WTC11 (cell line): ENCODE measurements at regions not wholly inside any gene's neighbourhood (a gene's known extent, or its start where the extent isn't known, plus 50 kb on each side); places are given as distances from the start of the nearest gene placed in this dataset.

Source experiments
- ATAC-seq: fragments of 200-7000 bp; cut with Tn5 transposase; 2 replicates; pipeline ENCODE4 v1.10.0; 2021; ENCODE audit warnings: mild to moderate bottlenecking, moderate library complexity
- CTCF ChIA-PET: fragments of 300-600 bp; sonication (Branson Sonifier 250); formaldehyde crosslinking; loops from one replicate; lab custom pipeline; 2021; ENCODE audit warnings: antibody characterized with exemption; lab: Charles Lee
- POLR2A ChIA-PET: fragments of 350-600 bp; sonication (Branson Sonifier 250); formaldehyde crosslinking; loops from one replicate; lab custom pipeline; 2021; ENCODE audit warnings: antibody characterized with exemption; lab: Charles Lee
- DNase-seq: peaks from one replicate; pipeline ENCODE4 v3.0.0; 2021; ENCODE audit warnings: low spot score
- H3K27ac Mint-ChIP-seq: 2 replicates; pipeline ENCODE4 v1.8.0; 2021; ENCODE audit warnings: mixed read lengths
- H3K27me3 Mint-ChIP-seq: 2 replicates; pipeline ENCODE4 v1.8.0; 2021; ENCODE audit warnings: low read depth, mild to moderate bottlenecking, moderate library complexity, mixed read lengths
- H3K36me3 Mint-ChIP-seq: 2 replicates; pipeline ENCODE4 v1.8.0; 2021; ENCODE audit warnings: mixed read lengths
- H3K4me1 Mint-ChIP-seq: 2 replicates; pipeline ENCODE4 v1.8.0; 2022; ENCODE audit warnings: mixed read lengths
- H3K4me3 Mint-ChIP-seq: 2 replicates; pipeline ENCODE4 v1.8.0; 2021; ENCODE audit warnings: mild to moderate bottlenecking, moderate library complexity, mixed read lengths
- H3K9me3 Mint-ChIP-seq: 2 replicates; pipeline ENCODE4 v1.8.0; 2021; ENCODE audit warnings: mixed read lengths
- ATF1 ChIP-seq: sonication (generic); formaldehyde crosslinking; IDR thresholded peaks from 2 replicates; pipeline ENCODE4 v1.8.1; 2023; ENCODE audit warnings: mild to moderate bottlenecking, moderate library complexity, missing genetic modification reagents
- E2F4 ChIP-seq: sonication (generic); formaldehyde crosslinking; IDR thresholded peaks from 2 replicates; pipeline ENCODE4 v1.8.1; 2022; ENCODE audit warnings: low read depth, mild to moderate bottlenecking, moderate library complexity, missing genetic modification reagents, borderline replicate concordance
- E2F5 ChIP-seq: sonication (generic); formaldehyde crosslinking; IDR thresholded peaks from 2 replicates; pipeline ENCODE4 v1.8.1; 2022; ENCODE audit warnings: mild to moderate bottlenecking, moderate library complexity, missing genetic modification reagents
- EMX1 ChIP-seq: fragments of 250-450 bp; sonication (Bioruptor Pico); IDR thresholded peaks from 2 replicates; pipeline ENCODE4 v1.8.0; 2021; ENCODE audit warnings: mild to moderate bottlenecking
- ESRRA ChIP-seq: sonication (generic); formaldehyde crosslinking; IDR thresholded peaks from 2 replicates; pipeline ENCODE4 v1.8.1; 2022; ENCODE audit warnings: mild to moderate bottlenecking, missing genetic modification reagents, borderline replicate concordance
- FOXP1 ChIP-seq: sonication (generic); formaldehyde crosslinking; IDR thresholded peaks from 2 replicates; pipeline ENCODE4 v1.8.0; 2022; ENCODE audit warnings: missing genetic modification reagents, mild to moderate bottlenecking, moderate library complexity, borderline replicate concordance
- GTF2I ChIP-seq: fragments of 250-450 bp; sonication (Bioruptor Pico); conservative IDR thresholded peaks from 2 replicates; pipeline ENCODE4 v1.4.0; 2021; ENCODE audit warnings: mild to moderate bottlenecking
- HMGA2 ChIP-seq: fragments of 250-450 bp; sonication (Bioruptor Pico); IDR thresholded peaks from 2 replicates; pipeline ENCODE4 v1.4.0; 2021; ENCODE audit warnings: mild to moderate bottlenecking, moderate library complexity
- NR1H2 ChIP-seq: sonication (generic); formaldehyde crosslinking; IDR thresholded peaks from 2 replicates; pipeline ENCODE4 v1.9.0; 2021; ENCODE audit warnings: mild to moderate bottlenecking, moderate library complexity, missing genetic modification reagents
- NR2C2 ChIP-seq: sonication (generic); formaldehyde crosslinking; IDR thresholded peaks from 2 replicates; pipeline ENCODE4 v1.8.0; 2022; ENCODE audit warnings: mild to moderate bottlenecking, missing genetic modification reagents
- ZNF232 ChIP-seq: sonication (generic); formaldehyde crosslinking; IDR thresholded peaks from 2 replicates; pipeline ENCODE4 v1.8.0; 2022; ENCODE audit warnings: mild to moderate bottlenecking, missing genetic modification reagents
- ZNF263 ChIP-seq: sonication (generic); formaldehyde crosslinking; IDR thresholded peaks from 2 replicates; pipeline ENCODE4 v1.8.1; 2022; ENCODE audit warnings: low read depth, mild to moderate bottlenecking, moderate library complexity, missing genetic modification reagents
- ZNF396 ChIP-seq: fragments of 250-450 bp; sonication (Bioruptor Pico); IDR thresholded peaks from 2 replicates; pipeline ENCODE4 v1.8.0; 2021; ENCODE audit warnings: mild to moderate bottlenecking, moderate library complexity, borderline replicate concordance
- ZNF423 ChIP-seq: fragments of 250-450 bp; sonication (Bioruptor Pico); IDR thresholded peaks from 2 replicates; pipeline ENCODE4 v2.1.2; 2022; ENCODE audit warnings: mild to moderate bottlenecking, moderate library complexity
- TF ChIP-seq, protein P1 (sequence below): sonication (generic); formaldehyde crosslinking; IDR thresholded peaks from 2 replicates; pipeline ENCODE4 v1.8.0; 2022; ENCODE audit warnings: mild to moderate bottlenecking, missing genetic modification reagents
- TF ChIP-seq, protein P2 (sequence below): sonication (generic); formaldehyde crosslinking; IDR thresholded peaks from 2 replicates; pipeline ENCODE4 v1.8.0; 2022; ENCODE audit warnings: mild to moderate bottlenecking, missing genetic modification reagents
- TF ChIP-seq, protein P3 (sequence below): sonication (generic); formaldehyde crosslinking; IDR thresholded peaks from 2 replicates; pipeline ENCODE4 v1.8.1; 2023; ENCODE audit warnings: mild to moderate bottlenecking, missing genetic modification reagents, moderate library complexity
- TF ChIP-seq, protein P4 (sequence below): sonication (generic); formaldehyde crosslinking; IDR thresholded peaks from 2 replicates; pipeline ENCODE4 v1.8.0; 2023; ENCODE audit warnings: missing genetic modification reagents
- TF ChIP-seq, protein P5 (sequence below): sonication (generic); formaldehyde crosslinking; conservative IDR thresholded peaks from 2 replicates; pipeline ENCODE4 v1.8.1; 2022; ENCODE audit warnings: mild to moderate bottlenecking, missing genetic modification reagents
- TF ChIP-seq, protein P6 (sequence below): fragments of 250-450 bp; sonication (Bioruptor Pico); IDR thresholded peaks from 2 replicates; pipeline ENCODE4 v1.9.0; 2021; ENCODE audit warnings: mild to moderate bottlenecking
- TF ChIP-seq, protein P7 (sequence below): sonication (generic); formaldehyde crosslinking; IDR thresholded peaks from 2 replicates; pipeline ENCODE4 v1.8.0; 2022; ENCODE audit warnings: missing genetic modification reagents

DNA sequence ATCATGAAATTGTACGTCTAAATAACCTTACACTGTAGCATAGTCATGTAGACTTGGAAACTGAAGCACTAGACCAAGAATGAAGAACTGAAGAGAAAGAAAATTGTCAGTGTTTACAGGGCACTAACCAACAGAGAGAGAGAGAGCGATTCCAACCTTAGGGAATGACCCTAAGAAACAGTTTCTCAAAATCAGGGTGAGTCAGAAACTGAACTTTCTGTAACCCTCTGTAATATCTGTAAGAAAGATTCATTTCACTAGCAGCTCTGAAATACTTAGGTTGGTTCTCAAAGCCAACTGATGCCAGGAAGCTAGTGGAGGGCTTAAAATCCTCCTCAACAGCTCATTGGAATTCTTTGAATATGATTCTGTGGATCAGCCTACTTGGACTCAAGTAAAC is 936.9 kb downstream of the EFNB2 start:
- DNase-seq, result no peak
- Mint-ChIP-seq H3K4me3 (no peak overlapping the region), H3K27me3 (no peaks in the 10 kb centered on the region; the same call in 1 of the 2 replicates), H3K27ac (no peak overlapping the region), H3K9me3 (peaks cover 6% of the 10 kb centered on the region; the same call in 1 of the 2 replicates), H3K4me1 (no peaks in the 10 kb centered on the region), H3K36me3 (no peaks in the 10 kb centered on the region)
- ChIA-PET CTCF (no interaction called here), POLR2A (no interaction called here)
- TF ChIP-seq NR2C2 (no peak), FOXP1 (CRISPR knock-in tag) (no peak), EMX1 (CRISPR knock-in tag) (no peak), ESRRA (CRISPR knock-in tag) (no peak), ZNF423 (no peak), NR1H2 (CRISPR knock-in tag) (no peak)
- TF ChIP-seq, protein P1, sequence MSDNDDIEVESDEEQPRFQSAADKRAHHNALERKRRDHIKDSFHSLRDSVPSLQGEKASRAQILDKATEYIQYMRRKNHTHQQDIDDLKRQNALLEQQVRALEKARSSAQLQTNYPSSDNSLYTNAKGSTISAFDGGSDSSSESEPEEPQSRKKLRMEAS (CRISPR knock-in tag), result no peak
- TF ChIP-seq, protein P2, sequence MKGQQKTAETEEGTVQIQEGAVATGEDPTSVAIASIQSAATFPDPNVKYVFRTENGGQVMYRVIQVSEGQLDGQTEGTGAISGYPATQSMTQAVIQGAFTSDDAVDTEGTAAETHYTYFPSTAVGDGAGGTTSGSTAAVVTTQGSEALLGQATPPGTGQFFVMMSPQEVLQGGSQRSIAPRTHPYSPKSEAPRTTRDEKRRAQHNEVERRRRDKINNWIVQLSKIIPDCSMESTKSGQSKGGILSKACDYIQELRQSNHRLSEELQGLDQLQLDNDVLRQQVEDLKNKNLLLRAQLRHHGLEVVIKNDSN (CRISPR knock-in tag), result no peak
- TF ChIP-seq, protein P3, sequence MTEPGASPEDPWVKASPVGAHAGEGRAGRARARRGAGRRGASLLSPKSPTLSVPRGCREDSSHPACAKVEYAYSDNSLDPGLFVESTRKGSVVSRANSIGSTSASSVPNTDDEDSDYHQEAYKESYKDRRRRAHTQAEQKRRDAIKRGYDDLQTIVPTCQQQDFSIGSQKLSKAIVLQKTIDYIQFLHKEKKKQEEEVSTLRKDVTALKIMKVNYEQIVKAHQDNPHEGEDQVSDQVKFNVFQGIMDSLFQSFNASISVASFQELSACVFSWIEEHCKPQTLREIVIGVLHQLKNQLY (CRISPR knock-in tag), result no peak
- TF ChIP-seq, protein P4, sequence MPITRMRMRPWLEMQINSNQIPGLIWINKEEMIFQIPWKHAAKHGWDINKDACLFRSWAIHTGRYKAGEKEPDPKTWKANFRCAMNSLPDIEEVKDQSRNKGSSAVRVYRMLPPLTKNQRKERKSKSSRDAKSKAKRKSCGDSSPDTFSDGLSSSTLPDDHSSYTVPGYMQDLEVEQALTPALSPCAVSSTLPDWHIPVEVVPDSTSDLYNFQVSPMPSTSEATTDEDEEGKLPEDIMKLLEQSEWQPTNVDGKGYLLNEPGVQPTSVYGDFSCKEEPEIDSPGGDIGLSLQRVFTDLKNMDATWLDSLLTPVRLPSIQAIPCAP (CRISPR knock-in tag), result no peak
- TF ChIP-seq, protein P5, sequence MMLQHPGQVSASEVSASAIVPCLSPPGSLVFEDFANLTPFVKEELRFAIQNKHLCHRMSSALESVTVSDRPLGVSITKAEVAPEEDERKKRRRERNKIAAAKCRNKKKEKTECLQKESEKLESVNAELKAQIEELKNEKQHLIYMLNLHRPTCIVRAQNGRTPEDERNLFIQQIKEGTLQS (CRISPR knock-in tag), result no peak
- ATAC-seq, result no peak

DNA sequence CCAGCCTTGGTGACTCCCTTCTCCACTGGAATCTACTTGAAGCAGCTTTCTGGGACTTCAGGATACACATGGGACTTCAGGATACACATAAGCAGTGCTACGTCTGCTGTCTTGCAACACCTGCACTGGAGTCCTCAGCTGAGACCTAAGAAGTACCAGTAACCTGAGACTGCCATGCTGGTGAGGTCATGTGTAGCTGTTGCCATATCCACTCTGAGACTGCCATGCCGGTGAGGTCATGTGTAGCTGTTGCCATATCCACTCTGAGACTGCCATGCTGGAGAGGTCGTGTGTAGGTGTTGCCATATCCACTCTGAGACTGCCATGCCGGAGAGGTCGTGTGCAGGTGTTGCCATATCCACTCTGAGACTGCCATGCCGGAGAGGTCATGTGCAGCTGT is 937.9 kb downstream of the EFNB2 start:
- H3K4me1 Mint-ChIP-seq, result no peaks in the 10 kb centered on the region
- ATAC-seq, result no peak
- CTCF ChIA-PET, result no interaction called here

GRCh38 chr13:105595471-105595870 is 940.0 kb downstream of the EFNB2 start:
- no peaks in the 10 kb centered on the region for H3K27me3 Mint-ChIP-seq
- no peak overlapping the region for H3K27ac Mint-ChIP-seq
- peaks cover 6% of the 10 kb centered on the region for H3K9me3 Mint-ChIP-seq
- POLR2A ChIA-PET, result no interaction called here
- no peak overlapping the region for H3K4me3 Mint-ChIP-seq
- H3K36me3 Mint-ChIP-seq, result no peaks in the 10 kb centered on the region
- ATAC-seq (no peak), DNase-seq (no peak)
- no peaks in the 10 kb centered on the region for H3K4me1 Mint-ChIP-seq
- CTCF ChIA-PET, result no interaction called here
- TF ChIP-seq ZNF396 (CRISPR knock-in tag) (no peak), ZNF263 (CRISPR knock-in tag) (no peak), GTF2I (CRISPR knock-in tag) (no peak), HMGA2 (CRISPR knock-in tag) (no peak), ZNF232 (no peak), E2F5 (CRISPR knock-in tag) (no peak)
- TF ChIP-seq, protein P2 (CRISPR knock-in tag), result no peak
- TF ChIP-seq, protein P6, sequence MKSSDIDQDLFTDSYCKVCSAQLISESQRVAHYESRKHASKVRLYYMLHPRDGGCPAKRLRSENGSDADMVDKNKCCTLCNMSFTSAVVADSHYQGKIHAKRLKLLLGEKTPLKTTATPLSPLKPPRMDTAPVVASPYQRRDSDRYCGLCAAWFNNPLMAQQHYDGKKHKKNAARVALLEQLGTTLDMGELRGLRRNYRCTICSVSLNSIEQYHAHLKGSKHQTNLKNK (CRISPR knock-in tag), result no peak
- TF ChIP-seq, protein P4 (CRISPR knock-in tag), result no peak
- TF ChIP-seq, protein P7, sequence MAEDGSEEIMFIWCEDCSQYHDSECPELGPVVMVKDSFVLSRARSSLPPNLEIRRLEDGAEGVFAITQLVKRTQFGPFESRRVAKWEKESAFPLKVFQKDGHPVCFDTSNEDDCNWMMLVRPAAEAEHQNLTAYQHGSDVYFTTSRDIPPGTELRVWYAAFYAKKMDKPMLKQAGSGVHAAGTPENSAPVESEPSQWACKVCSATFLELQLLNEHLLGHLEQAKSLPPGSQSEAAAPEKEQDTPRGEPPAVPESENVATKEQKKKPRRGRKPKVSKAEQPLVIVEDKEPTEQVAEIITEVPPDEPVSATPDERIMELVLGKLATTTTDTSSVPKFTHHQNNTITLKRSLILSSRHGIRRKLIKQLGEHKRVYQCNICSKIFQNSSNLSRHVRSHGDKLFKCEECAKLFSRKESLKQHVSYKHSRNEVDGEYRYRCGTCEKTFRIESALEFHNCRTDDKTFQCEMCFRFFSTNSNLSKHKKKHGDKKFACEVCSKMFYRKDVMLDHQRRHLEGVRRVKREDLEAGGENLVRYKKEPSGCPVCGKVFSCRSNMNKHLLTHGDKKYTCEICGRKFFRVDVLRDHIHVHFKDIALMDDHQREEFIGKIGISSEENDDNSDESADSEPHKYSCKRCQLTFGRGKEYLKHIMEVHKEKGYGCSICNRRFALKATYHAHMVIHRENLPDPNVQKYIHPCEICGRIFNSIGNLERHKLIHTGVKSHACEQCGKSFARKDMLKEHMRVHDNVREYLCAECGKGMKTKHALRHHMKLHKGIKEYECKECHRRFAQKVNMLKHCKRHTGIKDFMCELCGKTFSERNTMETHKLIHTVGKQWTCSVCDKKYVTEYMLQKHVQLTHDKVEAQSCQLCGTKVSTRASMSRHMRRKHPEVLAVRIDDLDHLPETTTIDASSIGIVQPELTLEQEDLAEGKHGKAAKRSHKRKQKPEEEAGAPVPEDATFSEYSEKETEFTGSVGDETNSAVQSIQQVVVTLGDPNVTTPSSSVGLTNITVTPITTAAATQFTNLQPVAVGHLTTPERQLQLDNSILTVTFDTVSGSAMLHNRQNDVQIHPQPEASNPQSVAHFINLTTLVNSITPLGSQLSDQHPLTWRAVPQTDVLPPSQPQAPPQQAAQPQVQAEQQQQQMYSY (CRISPR knock-in tag), result no peak

More for the DNA sequence above, 937.9 kb downstream of the EFNB2 start:
- Mint-ChIP-seq H3K36me3 (no peaks in the 10 kb centered on the region), H3K27me3 (no peaks in the 10 kb centered on the region; the same call in 1 of the 2 replicates), H3K4me3 (no peak overlapping the region), H3K27ac (no peak overlapping the region), H3K9me3 (peaks cover 9% of the 10 kb centered on the region)
- POLR2A ChIA-PET, result no interaction called here
- no peak for DNase-seq
- TF ChIP-seq E2F4 (no peak), ATF1 (CRISPR knock-in tag) (no peak)
